ENCODE measurements at regions not wholly inside any gene's neighbourhood (a gene's known extent, or its start where the extent isn't known, plus 50 kb on each side); places are given as distances from the start of the nearest gene placed in this dataset.

DNA sequence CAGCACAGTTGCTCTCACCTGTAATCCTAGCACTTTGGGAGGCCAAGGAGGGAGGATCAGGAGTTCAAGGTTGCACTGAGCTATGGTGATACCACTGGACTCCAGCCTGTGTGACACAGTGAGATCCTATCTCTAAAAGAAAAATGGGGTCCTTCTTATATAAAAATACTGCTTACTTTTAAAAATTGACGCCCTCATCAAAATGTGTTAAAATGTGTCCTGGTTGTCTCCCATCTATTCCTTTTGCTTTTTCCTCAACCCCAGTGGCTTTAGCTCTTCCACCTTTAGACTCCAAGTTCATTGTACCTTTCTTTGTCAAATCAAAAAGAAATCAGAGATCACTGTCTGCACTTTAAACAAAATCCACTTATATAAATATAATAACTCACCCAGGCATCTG lies 60.3 kb upstream of the GPD1L start:
- TF ChIP-seq, protein P1, sequence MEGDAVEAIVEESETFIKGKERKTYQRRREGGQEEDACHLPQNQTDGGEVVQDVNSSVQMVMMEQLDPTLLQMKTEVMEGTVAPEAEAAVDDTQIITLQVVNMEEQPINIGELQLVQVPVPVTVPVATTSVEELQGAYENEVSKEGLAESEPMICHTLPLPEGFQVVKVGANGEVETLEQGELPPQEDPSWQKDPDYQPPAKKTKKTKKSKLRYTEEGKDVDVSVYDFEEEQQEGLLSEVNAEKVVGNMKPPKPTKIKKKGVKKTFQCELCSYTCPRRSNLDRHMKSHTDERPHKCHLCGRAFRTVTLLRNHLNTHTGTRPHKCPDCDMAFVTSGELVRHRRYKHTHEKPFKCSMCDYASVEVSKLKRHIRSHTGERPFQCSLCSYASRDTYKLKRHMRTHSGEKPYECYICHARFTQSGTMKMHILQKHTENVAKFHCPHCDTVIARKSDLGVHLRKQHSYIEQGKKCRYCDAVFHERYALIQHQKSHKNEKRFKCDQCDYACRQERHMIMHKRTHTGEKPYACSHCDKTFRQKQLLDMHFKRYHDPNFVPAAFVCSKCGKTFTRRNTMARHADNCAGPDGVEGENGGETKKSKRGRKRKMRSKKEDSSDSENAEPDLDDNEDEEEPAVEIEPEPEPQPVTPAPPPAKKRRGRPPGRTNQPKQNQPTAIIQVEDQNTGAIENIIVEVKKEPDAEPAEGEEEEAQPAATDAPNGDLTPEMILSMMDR (IDR thresholded peaks at IDR 0.05) = no peak
- TF ChIP-seq POLR2A (IDR thresholded peaks at IDR 0.05) = no peak

Data from prostate gland (tissue), 2 donors.